BE2C (cell line): ENCODE measurements at regions not wholly inside any gene's neighbourhood (a gene's known extent, or its start where the extent isn't known, plus 50 kb on each side); places are given as distances from the start of the nearest gene placed in this dataset.

Experiments
- DNase-seq: peaks from one replicate; pipeline ENCODE4 v3.0.0-alpha.2; 2020
- H3K27me3 ChIP-seq: fragments of 250-450 bp; sonication (Bioruptor Pico); 2 replicates; pipeline ENCODE4 v1.5.1; 2020; ENCODE audit warnings: mild to moderate bottlenecking
- H3K36me3 ChIP-seq: fragments of 250-450 bp; sonication (Bioruptor Pico); 2 replicates; pipeline ENCODE4 v1.5.1; 2020; ENCODE audit warnings: mild to moderate bottlenecking
- H3K4me1 ChIP-seq: fragments of 250-450 bp; sonication (Bioruptor Pico); 2 replicates; pipeline ENCODE4 v1.5.1; 2020
- H3K4me3 ChIP-seq: 2 replicates; pipeline ENCODE4 v1.5.1; 2011; ENCODE audit warnings: low read depth, low read length
- H3K9me3 ChIP-seq: fragments of 250-450 bp; sonication (Bioruptor Pico); 2 replicates; pipeline ENCODE4 v1.5.1; 2020
- TF ChIP-seq, protein P1 (sequence below): IDR thresholded peaks from 2 replicates; pipeline ENCODE4 v1.5.1; 2012; ENCODE audit warnings: mild to moderate bottlenecking, low read depth, low read length

DNA sequence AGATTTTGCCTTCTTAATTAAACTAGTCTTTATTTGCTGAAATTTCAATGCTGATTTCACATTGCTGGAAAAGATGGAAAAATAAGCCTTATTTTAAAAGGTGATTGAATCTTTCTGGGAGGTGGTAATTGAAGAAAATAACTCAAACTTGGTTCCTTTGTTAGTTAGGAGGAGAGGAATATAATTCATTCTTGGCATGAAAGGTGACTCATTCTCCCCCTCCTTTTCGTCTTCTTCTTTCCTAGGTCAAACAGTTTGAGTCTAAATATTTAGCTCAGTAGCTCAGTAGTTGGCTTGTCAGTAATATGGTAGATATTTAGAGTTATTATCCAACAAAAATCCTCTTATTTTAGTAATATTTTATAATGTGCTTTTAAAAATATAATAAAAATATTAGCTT is 353.9 kb upstream of the MEF2C start:
- no peaks in the 10 kb centered on the region for H3K9me3 ChIP-seq
- H3K36me3 ChIP-seq = no peaks in the 10 kb centered on the region
- TF ChIP-seq, protein P1, sequence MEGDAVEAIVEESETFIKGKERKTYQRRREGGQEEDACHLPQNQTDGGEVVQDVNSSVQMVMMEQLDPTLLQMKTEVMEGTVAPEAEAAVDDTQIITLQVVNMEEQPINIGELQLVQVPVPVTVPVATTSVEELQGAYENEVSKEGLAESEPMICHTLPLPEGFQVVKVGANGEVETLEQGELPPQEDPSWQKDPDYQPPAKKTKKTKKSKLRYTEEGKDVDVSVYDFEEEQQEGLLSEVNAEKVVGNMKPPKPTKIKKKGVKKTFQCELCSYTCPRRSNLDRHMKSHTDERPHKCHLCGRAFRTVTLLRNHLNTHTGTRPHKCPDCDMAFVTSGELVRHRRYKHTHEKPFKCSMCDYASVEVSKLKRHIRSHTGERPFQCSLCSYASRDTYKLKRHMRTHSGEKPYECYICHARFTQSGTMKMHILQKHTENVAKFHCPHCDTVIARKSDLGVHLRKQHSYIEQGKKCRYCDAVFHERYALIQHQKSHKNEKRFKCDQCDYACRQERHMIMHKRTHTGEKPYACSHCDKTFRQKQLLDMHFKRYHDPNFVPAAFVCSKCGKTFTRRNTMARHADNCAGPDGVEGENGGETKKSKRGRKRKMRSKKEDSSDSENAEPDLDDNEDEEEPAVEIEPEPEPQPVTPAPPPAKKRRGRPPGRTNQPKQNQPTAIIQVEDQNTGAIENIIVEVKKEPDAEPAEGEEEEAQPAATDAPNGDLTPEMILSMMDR = no peak
- no peak overlapping the region for H3K4me3 ChIP-seq
- H3K4me1 ChIP-seq = no peaks in the 10 kb centered on the region
- no peaks in the 10 kb centered on the region for H3K27me3 ChIP-seq
- DNase-seq = no peak

GRCh38 chr5:89233462-89233861 is 350.5 kb upstream of the MEF2C start:
- H3K4me3 ChIP-seq = no peak overlapping the region
- no peaks in the 10 kb centered on the region for H3K36me3 ChIP-seq
- H3K9me3 ChIP-seq = no peaks in the 10 kb centered on the region
- no peak for DNase-seq
- no peaks in the 10 kb centered on the region for H3K27me3 ChIP-seq
- H3K4me1 ChIP-seq = no peaks in the 10 kb centered on the region
- TF ChIP-seq, protein P1 = no peak

- Histone ChIP-seq H3K9me3 (no peaks in the 10 kb centered on the region), H3K4me1 (no peaks in the 10 kb centered on the region), H3K4me3 (no peak overlapping the region), H3K27me3 (no peaks in the 10 kb centered on the region), H3K36me3 (no peaks in the 10 kb centered on the region)
- TF ChIP-seq, protein P1 = no peak
- DNase-seq = no peak
These were observed 349.2 kb upstream of the MEF2C start for GRCh38 chr5:89232139-89232603.

- no peak for DNase-seq
- no peaks in the 10 kb centered on the region for H3K4me1 ChIP-seq
- H3K27me3 ChIP-seq = no peaks in the 10 kb centered on the region
- H3K36me3 ChIP-seq = no peaks in the 10 kb centered on the region
- H3K9me3 ChIP-seq = no peaks in the 10 kb centered on the region
- TF ChIP-seq, protein P1 = no peak
- no peak overlapping the region for H3K4me3 ChIP-seq
These were observed 347.2 kb upstream of the MEF2C start for GRCh38 chr5:89230178-89230577.

- no peaks in the 10 kb centered on the region for H3K4me1 ChIP-seq
- H3K9me3 ChIP-seq = no peaks in the 10 kb centered on the region
- H3K27me3 ChIP-seq = no peaks in the 10 kb centered on the region
- H3K36me3 ChIP-seq = no peaks in the 10 kb centered on the region
- TF ChIP-seq, protein P1 = no peak
- no peak overlapping the region for H3K4me3 ChIP-seq
- DNase-seq = no peak
These were observed 346.5 kb upstream of the MEF2C start for GRCh38 chr5:89229331-89230070.

- H3K4me3 ChIP-seq = no peak overlapping the region
- no peaks in the 10 kb centered on the region for H3K4me1 ChIP-seq
- no peaks in the 10 kb centered on the region for H3K9me3 ChIP-seq
- no peak for DNase-seq
- H3K27me3 ChIP-seq = no peaks in the 10 kb centered on the region
- H3K36me3 ChIP-seq = no peaks in the 10 kb centered on the region
- TF ChIP-seq, protein P1 = no peak
These were observed 345.4 kb upstream of the MEF2C start for GRCh38 chr5:89228355-89228754.
